HG03342 (cell line): ENCODE measurements at regions not wholly inside any gene's neighbourhood (a gene's known extent, or its start where the extent isn't known, plus 50 kb on each side); places are given as distances from the start of the nearest gene placed in this dataset.
"Not testable (repeated sequence)": the region's sequence is repeated elsewhere in the genome, so short reads cannot be mapped to it uniquely, and the experiment has no call there.

Experiments
- ATAC-seq: cut with Tn5 transposase; IDR thresholded peaks from one replicate; pipeline ENCODE4 v1.9.1; 2021; ENCODE audit warnings: mild to moderate bottlenecking, moderate library complexity; ENCODE audit not compliant: unreplicated experiment

DNA sequence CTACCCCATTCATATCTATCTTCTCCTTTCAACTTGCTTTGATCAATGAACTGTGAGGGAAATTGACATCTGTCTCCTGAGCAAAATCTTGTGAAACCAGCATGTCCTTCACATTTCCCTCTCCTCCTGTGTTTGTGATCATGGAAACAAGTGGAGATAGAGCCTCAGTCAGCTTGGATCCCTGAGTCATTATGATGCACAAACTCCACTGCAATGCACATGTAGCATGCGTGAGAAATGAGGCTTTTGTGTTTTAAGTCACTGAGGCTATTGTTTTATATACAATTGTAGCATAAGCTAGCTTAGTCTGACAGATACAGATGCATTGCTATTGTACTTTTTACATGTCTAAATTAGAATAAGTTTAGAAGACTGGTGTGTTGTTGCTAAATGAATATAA lies 85.2 kb upstream of the HNMT start:
- no peak for ATAC-seq

DNA sequence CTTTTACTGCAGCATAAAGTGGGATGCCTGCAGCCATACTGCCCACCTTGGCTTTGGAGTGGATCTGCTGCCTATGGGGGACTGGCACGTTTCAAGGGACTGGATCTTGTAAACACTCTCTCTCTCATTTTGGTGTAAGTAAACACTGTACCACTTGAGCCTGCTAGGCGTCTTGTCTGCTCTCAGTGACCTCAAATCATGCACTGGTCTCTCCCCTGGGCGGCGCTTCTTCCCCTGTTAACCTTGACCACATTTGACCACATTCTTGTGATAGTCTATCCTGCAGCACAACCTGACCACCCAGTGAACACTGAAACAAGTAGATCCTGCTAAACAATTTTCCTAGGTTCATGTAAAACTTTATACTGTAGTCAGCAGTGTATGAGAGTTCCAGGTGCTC lies 82.6 kb upstream of the HNMT start:
- ATAC-seq, result no peak

DNA sequence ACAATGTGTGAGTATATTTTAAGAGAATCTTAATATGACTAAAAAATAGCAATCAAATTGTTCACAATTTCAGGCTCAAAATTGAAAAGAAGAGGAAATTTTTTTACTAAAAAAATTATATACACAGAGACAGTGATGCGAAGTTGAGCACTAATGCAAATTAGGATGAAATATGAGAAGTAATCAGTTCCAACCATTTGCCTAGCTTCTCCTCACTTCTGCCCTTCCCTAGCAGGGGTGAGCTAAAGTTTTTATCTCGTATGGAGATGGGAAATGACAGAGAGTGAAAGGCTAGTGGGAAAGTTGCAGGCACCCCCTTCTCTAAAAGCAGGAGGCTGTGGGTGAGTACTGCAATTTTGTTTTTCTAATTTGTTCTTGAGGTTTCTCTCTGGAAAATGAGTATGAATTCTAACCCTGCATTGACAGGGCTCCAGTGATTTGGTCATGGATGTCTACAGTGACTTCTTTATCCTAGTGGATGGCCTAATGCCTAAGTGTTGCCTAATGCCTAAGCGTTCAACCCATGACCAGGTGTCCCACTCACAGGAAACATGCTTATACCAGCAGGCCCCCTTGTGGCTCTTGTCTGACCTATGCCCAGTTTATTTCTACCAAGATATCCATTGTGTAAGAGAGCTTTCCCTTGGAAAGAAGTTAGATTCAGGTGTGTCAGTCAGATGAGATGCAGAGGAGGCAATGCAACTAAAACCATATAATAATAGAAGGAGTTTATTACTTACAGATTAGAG lies 78.0 kb upstream of the HNMT start:
- no peak for ATAC-seq

DNA sequence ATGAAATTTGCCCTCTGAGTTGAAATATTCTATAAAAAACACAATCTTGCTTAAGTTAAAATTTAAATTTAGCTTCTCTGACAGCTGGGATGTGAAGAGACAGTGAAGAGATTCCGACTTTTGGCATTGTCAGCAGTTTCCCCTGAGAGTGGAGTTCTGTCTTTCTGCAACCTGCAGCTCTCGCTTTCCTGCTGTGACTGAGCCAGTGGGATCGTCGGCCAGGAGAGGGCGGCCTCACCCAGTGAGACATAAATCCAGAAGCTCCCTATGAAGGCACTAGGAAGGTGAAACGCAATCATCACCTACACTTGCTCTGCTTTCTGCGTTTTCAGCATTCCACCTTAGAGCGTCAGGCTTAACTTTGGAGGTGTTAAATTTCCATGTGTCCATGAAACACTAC lies 75.4 kb upstream of the HNMT start:
- no peak for ATAC-seq

DNA sequence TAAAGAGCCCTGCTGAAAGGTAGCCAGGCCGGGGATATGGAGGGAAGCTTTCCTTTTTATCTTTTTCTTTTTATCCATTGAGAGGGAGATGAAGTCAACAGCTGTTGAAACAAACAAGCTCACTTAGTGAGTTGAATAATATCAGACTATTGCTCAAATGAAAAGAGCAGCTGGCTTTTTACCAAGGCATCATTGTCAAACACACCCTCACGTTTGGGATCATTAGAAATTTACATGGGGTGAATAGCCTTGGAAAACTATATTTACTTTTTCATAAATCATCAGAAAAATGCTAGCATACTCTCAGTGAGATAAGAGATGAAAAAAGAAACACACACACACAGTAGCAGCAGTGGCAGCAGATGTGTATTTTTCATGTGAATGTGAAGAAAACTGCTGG lies 71.5 kb upstream of the HNMT start:
- ATAC-seq, result no peak

DNA sequence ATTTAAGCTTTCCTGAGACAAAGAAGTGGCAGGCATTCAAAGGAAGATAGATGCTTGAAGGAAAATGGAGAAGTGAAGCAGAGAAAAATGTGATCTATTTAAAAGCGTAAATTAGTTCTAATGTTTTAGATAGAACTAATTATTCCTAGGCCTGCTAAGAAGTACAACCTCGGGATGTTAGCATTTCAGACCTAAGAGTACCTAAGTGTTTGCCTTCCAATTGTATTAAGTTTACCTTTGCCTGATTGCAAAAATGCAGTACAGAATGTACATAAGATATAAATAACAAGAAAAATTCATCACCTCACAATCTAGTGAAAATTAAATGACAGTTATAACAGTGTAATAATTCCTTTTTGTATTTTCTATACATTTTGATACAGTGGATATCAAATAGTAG lies 71.1 kb upstream of the HNMT start:
- no peak for ATAC-seq

DNA sequence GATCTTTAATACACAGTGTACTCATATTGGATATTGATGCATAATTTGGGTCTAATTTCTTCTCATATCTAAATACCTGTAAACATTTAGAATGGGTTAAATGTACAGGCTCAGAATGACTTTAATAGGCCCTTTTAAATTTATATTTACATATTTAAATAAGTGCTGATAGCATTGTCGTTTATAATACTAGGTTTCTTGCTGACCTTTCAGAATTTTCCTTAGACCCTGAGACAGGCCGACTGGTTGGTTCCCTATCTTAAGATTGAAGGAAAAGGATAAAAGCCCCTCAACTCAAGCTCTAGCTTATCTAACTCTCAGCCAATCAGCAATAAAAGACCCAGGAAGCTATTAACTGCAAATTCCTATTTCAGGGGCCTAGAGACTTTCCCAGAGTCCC lies 67.8 kb upstream of the HNMT start:
- no peak for ATAC-seq

DNA sequence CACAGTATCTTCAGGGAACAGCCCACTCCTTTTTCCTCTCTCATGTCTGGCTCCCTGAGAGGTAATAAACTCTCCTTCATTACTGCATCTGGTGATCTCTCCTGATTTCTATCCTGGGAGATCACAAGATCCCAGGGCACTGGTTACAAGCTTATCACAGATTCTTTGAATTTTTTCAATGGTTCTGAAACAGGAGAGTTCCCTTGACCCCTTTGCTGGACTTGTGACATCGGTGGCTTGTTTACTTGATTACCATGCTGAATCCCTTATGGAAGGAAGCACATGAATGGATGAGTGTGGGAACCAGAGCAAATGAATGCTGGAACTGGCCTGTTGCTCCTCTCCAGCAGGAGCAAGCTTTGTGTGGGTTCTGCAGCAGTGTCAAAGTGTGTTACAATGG lies 67.2 kb upstream of the HNMT start:
- ATAC-seq, result no peak

DNA sequence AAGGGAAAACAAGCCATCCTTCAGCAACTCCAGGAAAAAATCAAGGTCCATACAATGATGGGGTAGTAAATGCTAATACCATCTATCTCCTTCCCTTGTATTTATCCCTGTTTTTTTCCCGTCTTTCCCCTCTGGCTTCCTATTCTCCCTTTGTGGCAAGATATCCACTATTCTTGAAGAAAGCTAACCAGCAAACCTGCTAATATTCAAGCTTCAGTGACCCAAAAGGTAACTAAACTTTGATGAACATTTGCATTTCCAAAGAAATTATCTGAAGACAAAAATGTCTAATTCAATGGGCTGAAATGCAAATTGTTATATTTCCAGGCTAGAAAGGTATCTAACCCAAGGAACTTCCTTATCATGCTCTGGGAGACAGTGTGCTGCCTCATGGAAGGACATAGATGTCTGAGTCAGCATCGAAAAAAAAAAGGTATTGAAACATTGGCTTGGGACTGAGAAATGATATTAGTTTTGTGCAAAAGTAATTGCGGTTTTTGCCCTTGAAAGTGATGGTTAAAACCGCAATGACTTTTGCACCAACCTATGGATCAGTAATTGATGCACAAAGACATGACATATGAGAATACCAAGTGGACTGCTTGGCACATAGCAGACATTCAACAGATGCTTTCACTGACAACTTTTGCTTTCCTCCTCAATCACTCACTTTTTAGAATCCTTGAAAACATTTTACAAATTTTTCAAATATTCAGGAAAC lies 63.7 kb upstream of the HNMT start:
- no peak for ATAC-seq

DNA sequence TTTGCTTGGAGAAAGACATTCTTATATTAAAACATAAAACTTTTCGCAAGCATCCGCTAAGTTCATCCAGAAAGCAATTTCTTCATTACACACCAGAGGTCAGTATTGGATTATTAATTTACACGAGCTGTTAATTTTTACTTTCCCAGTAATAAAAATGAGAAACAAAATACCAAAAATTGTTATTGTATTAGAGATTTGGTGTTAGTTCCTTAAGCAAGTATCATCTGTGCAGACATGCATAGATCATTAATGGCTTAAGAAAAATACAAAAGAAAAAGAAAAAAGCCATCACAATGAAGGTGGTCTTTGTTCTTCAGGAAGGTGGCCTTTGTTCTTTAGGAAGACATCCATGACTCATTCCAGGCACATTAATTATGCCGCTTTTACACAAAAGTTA lies 53.6 kb upstream of the HNMT start:
- ATAC-seq, result no peak

DNA sequence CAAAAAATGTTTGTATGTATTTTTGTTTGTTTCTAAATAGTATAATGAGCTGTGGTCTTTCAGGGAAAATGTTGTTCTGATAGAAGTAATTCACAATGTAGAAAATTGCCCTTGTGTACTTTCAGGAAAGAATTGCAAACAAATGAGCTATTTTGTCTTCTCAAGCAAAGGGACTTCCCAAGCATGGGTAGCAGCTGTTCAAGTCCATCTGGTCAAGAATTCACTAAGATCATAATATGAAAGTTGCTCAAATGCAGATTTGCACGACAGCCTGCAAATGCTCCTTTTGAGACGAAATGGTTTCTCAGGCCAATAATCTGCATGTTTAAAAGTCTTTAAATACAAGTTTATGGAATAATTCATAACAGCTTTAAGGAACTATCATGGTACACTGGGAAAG lies 51.9 kb upstream of the HNMT start:
- ATAC-seq, result no peak

DNA sequence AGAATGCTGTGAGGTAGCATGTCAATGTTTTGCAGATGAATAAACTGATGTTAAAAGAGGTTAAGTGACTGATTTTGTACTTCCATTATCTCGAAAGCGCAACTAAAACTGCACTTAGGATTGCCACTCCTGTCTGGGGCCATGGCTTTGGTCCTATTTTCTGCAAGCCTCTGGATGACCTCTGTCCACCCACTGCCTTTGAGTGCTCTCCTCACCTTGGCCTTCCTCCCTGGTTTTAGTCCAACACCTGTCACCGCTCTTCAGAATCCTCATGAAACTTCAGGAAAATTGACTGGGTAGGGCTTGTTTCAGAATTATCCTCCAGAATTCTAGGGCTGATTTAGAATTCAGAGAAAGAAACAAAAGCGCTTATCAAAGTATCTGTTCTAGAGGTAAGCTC lies 51.1 kb upstream of the HNMT start:
- ATAC-seq, result no peak

DNA sequence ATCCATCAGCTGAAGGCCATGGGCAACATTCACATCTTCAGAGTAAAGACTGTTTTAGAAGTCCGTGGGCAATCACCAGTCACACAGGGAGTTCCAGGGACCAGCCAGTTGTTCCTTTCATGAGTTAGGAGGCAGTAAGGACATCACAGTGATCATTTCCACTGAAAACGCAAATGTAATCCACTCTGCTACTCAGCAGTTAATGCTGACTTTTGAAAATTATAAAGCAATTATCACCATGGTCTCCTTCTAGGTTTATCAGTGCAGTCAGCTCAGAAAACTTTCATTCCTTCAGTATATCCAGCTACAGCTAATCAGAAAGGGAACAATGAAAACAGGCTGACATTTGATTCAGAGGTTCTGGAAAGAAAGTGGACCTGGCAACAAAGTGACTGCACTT lies 50.6 kb upstream of the HNMT start:
- not testable (repeated sequence) for ATAC-seq
